WTC11 (cell line): ENCODE measurements at regions not wholly inside any gene's neighbourhood (a gene's known extent, or its start where the extent isn't known, plus 50 kb on each side); places are given as distances from the start of the nearest gene placed in this dataset.

Experiments used
- ATAC-seq: fragments of 200-7000 bp; cut with Tn5 transposase; 2 replicates; pipeline ENCODE4 v1.10.0; 2021; ENCODE audit warnings: mild to moderate bottlenecking, moderate library complexity
- CTCF ChIA-PET: fragments of 300-600 bp; sonication (Branson Sonifier 250); formaldehyde crosslinking; loops from one replicate; lab custom pipeline; 2021; ENCODE audit warnings: antibody characterized with exemption; lab: Charles Lee
- POLR2A ChIA-PET: fragments of 350-600 bp; sonication (Branson Sonifier 250); formaldehyde crosslinking; loops from one replicate; lab custom pipeline; 2021; ENCODE audit warnings: antibody characterized with exemption; lab: Charles Lee
- DNase-seq: peaks from one replicate; pipeline ENCODE4 v3.0.0; 2021; ENCODE audit warnings: low spot score
- H3K27ac Mint-ChIP-seq: 2 replicates; pipeline ENCODE4 v1.8.0; 2021; ENCODE audit warnings: mixed read lengths
- H3K27me3 Mint-ChIP-seq: 2 replicates; pipeline ENCODE4 v1.8.0; 2021; ENCODE audit warnings: low read depth, mild to moderate bottlenecking, moderate library complexity, mixed read lengths
- H3K36me3 Mint-ChIP-seq: 2 replicates; pipeline ENCODE4 v1.8.0; 2021; ENCODE audit warnings: mixed read lengths
- H3K4me1 Mint-ChIP-seq: 2 replicates; pipeline ENCODE4 v1.8.0; 2022; ENCODE audit warnings: mixed read lengths
- H3K4me3 Mint-ChIP-seq: 2 replicates; pipeline ENCODE4 v1.8.0; 2021; ENCODE audit warnings: mild to moderate bottlenecking, moderate library complexity, mixed read lengths
- H3K9me3 Mint-ChIP-seq: 2 replicates; pipeline ENCODE4 v1.8.0; 2021; ENCODE audit warnings: mixed read lengths
- ATF1 ChIP-seq: sonication (generic); formaldehyde crosslinking; IDR thresholded peaks from 2 replicates; pipeline ENCODE4 v1.8.1; 2023; ENCODE audit warnings: mild to moderate bottlenecking, moderate library complexity, missing genetic modification reagents
- CREM ChIP-seq: sonication (generic); formaldehyde crosslinking; IDR thresholded peaks from 2 replicates; pipeline ENCODE4 v1.8.1; 2022; ENCODE audit warnings: mild to moderate bottlenecking, missing genetic modification reagents, moderate library complexity
- ELF4 ChIP-seq: sonication (generic); formaldehyde crosslinking; IDR thresholded peaks from 2 replicates; pipeline ENCODE4 v1.8.1; 2022; ENCODE audit warnings: low read depth, mild to moderate bottlenecking, moderate library complexity, missing genetic modification reagents
- NFYB ChIP-seq: sonication (generic); formaldehyde crosslinking; conservative IDR thresholded peaks from 2 replicates; pipeline ENCODE4 v1.8.0; 2022; ENCODE audit warnings: low read depth, missing genetic modification reagents
- NR2C2 ChIP-seq: sonication (generic); formaldehyde crosslinking; IDR thresholded peaks from 2 replicates; pipeline ENCODE4 v1.8.0; 2022; ENCODE audit warnings: mild to moderate bottlenecking, missing genetic modification reagents
- OVOL2 ChIP-seq: fragments of 250-450 bp; sonication (Bioruptor Pico); IDR thresholded peaks from 2 replicates; pipeline ENCODE4 v1.9.0; 2021; ENCODE audit warnings: mild to moderate bottlenecking, borderline replicate concordance
- SMAD4 ChIP-seq: sonication (generic); formaldehyde crosslinking; IDR thresholded peaks from 2 replicates; pipeline ENCODE4 v1.8.0; 2022; ENCODE audit warnings: mild to moderate bottlenecking, missing genetic modification reagents
- ZNF138 ChIP-seq: sonication (generic); formaldehyde crosslinking; conservative IDR thresholded peaks from 2 replicates; pipeline ENCODE4 v1.8.1; 2022; ENCODE audit warnings: mild to moderate bottlenecking, moderate library complexity, missing genetic modification reagents
- ZNF232 ChIP-seq: sonication (generic); formaldehyde crosslinking; IDR thresholded peaks from 2 replicates; pipeline ENCODE4 v1.8.0; 2022; ENCODE audit warnings: mild to moderate bottlenecking, missing genetic modification reagents
- TF ChIP-seq, protein P1 (sequence below): sonication (generic); formaldehyde crosslinking; IDR thresholded peaks from 2 replicates; pipeline ENCODE4 v1.8.1; 2023; ENCODE audit warnings: mild to moderate bottlenecking, moderate library complexity, missing genetic modification reagents
- TF ChIP-seq, protein P2 (sequence below): fragments of 250-450 bp; sonication (Bioruptor Pico); IDR thresholded peaks from 2 replicates; pipeline ENCODE4 v1.9.0; 2021; ENCODE audit warnings: moderate library complexity, mild to moderate bottlenecking, inconsistent platforms, borderline replicate concordance
- TF ChIP-seq, protein P3 (sequence below): sonication (generic); formaldehyde crosslinking; conservative IDR thresholded peaks from 2 replicates; pipeline ENCODE4 v1.8.1; 2023; ENCODE audit warnings: mild to moderate bottlenecking, low read depth, missing genetic modification reagents, moderate library complexity
- TF ChIP-seq, protein P4 (sequence below): sonication (generic); formaldehyde crosslinking; IDR thresholded peaks from 2 replicates; pipeline ENCODE4 v1.8.1; 2022; ENCODE audit warnings: low read depth, mild to moderate bottlenecking, moderate library complexity, missing genetic modification reagents, borderline replicate concordance
- TF ChIP-seq, protein P5 (sequence below): fragments of 250-450 bp; sonication (Bioruptor Pico); IDR thresholded peaks from 2 replicates; pipeline ENCODE4 v2.1.2; 2022; ENCODE audit warnings: mild to moderate bottlenecking, moderate library complexity
- TF ChIP-seq, protein P6 (sequence below): sonication (generic); formaldehyde crosslinking; IDR thresholded peaks from 2 replicates; pipeline ENCODE4 v1.8.0; 2023; ENCODE audit warnings: mild to moderate bottlenecking, missing genetic modification reagents

DNA sequence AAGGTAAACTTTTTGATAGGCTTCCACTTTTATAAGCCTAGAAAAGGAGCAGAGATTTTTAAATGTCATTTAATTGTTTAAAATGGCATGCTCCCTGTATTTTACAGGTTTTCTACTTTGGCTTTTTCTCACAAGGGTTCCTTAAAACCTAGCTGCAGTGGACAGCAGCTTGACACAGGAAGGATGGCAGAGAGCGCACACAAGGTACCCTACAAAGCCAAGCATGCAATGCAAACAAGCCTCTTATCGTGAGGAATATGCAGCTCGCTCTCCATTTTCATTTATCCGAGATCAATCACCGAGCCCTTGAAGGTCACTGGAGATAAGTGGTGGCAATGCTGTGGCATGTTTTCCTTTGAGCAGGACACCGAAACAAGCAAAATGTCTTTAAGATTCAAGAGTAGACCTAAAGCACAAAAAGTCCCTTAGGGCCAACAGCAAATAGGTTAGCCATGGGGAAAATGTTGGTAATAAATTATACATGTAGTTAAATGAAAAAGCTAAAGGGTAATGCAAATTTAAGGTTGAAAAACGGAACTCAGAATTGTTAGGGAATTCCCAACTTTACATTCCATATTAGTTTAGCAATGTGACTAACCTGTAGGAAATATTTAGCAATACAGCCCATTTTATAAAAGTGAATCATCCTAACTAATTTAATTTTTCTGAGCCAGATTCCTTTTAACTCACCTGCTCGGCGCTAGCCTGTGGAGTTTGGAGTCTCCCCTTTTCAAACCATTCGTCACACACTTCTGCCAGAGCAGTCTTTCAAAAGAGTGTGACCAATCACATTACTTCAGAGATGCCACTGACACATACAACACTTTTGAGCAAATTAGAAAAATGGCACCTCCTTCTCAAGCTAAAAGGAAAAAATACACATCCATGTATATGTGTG lies 337.9 kb upstream of the PKDCC start:
- TF ChIP-seq, protein P1, sequence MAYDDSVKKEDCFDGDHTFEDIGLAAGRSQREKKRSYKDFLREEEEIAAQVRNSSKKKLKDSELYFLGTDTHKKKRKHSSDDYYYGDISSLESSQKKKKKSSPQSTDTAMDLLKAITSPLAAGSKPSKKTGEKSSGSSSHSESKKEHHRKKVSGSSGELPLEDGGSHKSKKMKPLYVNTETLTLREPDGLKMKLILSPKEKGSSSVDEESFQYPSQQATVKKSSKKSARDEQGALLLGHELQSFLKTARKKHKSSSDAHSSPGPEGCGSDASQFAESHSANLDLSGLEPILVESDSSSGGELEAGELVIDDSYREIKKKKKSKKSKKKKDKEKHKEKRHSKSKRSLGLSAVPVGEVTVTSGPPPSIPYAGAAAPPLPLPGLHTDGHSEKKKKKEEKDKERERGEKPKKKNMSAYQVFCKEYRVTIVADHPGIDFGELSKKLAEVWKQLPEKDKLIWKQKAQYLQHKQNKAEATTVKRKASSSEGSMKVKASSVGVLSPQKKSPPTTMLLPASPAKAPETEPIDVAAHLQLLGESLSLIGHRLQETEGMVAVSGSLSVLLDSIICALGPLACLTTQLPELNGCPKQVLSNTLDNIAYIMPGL (CRISPR knock-in tag) = no peak
- no peak for TF ChIP-seq OVOL2 (CRISPR knock-in tag)
- no peak for TF ChIP-seq ZNF138 (CRISPR knock-in tag)
- TF ChIP-seq ZNF232 = no peak
- TF ChIP-seq NFYB (CRISPR knock-in tag) = no peak
- TF ChIP-seq, protein P2, sequence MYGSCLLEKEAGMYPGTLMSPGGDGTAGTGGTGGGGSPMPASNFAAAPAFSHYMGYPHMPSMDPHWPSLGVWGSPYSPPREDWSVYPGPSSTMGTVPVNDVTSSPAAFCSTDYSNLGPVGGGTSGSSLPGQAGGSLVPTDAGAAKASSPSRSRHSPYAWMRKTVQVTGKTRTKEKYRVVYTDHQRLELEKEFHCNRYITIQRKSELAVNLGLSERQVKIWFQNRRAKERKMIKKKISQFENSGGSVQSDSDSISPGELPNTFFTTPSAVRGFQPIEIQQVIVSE = no peak
- TF ChIP-seq, protein P3, sequence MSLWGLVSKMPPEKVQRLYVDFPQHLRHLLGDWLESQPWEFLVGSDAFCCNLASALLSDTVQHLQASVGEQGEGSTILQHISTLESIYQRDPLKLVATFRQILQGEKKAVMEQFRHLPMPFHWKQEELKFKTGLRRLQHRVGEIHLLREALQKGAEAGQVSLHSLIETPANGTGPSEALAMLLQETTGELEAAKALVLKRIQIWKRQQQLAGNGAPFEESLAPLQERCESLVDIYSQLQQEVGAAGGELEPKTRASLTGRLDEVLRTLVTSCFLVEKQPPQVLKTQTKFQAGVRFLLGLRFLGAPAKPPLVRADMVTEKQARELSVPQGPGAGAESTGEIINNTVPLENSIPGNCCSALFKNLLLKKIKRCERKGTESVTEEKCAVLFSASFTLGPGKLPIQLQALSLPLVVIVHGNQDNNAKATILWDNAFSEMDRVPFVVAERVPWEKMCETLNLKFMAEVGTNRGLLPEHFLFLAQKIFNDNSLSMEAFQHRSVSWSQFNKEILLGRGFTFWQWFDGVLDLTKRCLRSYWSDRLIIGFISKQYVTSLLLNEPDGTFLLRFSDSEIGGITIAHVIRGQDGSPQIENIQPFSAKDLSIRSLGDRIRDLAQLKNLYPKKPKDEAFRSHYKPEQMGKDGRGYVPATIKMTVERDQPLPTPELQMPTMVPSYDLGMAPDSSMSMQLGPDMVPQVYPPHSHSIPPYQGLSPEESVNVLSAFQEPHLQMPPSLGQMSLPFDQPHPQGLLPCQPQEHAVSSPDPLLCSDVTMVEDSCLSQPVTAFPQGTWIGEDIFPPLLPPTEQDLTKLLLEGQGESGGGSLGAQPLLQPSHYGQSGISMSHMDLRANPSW (CRISPR knock-in tag) = no peak
- no peak for TF ChIP-seq NR2C2 (CRISPR knock-in tag)
- TF ChIP-seq, protein P4, sequence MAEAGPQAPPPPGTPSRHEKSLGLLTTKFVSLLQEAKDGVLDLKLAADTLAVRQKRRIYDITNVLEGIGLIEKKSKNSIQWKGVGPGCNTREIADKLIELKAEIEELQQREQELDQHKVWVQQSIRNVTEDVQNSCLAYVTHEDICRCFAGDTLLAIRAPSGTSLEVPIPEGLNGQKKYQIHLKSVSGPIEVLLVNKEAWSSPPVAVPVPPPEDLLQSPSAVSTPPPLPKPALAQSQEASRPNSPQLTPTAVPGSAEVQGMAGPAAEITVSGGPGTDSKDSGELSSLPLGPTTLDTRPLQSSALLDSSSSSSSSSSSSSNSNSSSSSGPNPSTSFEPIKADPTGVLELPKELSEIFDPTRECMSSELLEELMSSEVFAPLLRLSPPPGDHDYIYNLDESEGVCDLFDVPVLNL = no peak
- no peak for TF ChIP-seq SMAD4 (CRISPR knock-in tag)
- no peak for TF ChIP-seq ATF1

DNA sequence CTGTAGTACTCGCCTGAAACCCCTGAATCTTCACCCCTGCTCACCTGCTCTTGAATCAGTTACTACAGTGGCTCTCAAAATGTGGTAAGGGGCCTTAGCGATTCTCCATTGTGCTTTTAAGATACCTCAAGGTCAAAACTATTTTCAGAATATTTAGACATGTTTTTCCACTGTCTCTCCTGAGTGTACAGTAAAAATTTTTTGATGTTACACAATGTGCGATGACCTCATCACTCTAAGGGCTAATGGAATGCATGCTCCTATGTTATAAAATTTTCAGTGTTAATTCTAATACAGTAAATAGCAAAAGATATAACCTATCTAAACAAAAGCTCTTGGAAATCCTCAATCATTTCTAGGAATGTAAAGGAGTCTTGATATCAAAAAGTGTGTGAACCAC lies 336.9 kb upstream of the PKDCC start:
- no peaks in the 10 kb centered on the region for H3K27me3 Mint-ChIP-seq
- CTCF ChIA-PET = no interaction called here
- ATAC-seq (no peak), DNase-seq (no peak)
- no peaks in the 10 kb centered on the region for H3K36me3 Mint-ChIP-seq
- no peaks in the 10 kb centered on the region for H3K9me3 Mint-ChIP-seq
- no peak overlapping the region for H3K4me3 Mint-ChIP-seq
- no peak overlapping the region for H3K27ac Mint-ChIP-seq
- POLR2A ChIA-PET = no interaction called here
- H3K4me1 Mint-ChIP-seq = peaks cover 6% of the 10 kb centered on the region
- TF ChIP-seq, protein P5, sequence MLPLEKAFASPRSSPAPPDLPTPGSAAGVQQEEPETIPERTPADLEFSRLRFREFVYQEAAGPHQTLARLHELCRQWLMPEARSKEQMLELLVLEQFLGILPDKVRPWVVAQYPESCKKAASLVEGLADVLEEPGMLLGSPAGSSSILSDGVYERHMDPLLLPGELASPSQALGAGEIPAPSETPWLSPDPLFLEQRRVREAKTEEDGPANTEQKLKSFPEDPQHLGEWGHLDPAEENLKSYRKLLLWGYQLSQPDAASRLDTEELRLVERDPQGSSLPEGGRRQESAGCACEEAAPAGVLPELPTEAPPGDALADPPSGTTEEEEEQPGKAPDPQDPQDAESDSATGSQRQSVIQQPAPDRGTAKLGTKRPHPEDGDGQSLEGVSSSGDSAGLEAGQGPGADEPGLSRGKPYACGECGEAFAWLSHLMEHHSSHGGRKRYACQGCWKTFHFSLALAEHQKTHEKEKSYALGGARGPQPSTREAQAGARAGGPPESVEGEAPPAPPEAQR = no peak
- no peak for TF ChIP-seq ELF4 (CRISPR knock-in tag)

More for the DNA sequence above, 337.9 kb upstream of the PKDCC start:
- H3K9me3 Mint-ChIP-seq = no peaks in the 10 kb centered on the region
- DNase-seq (no peak), ATAC-seq (no peak)
- POLR2A ChIA-PET = no interaction called here
- H3K4me1 Mint-ChIP-seq = peaks cover 6% of the 10 kb centered on the region
- H3K4me3 Mint-ChIP-seq = no peak overlapping the region
- H3K36me3 Mint-ChIP-seq = no peaks in the 10 kb centered on the region
- H3K27me3 Mint-ChIP-seq = no peaks in the 10 kb centered on the region
- H3K27ac Mint-ChIP-seq = no peak overlapping the region
- CTCF ChIA-PET = interaction anchor here (0.7 to 1.3 kb wide), 2 partner anchors 11 to 296 kb away, joined by 3 to 4 read pairs; no protein-coding TSS in a partner anchor

DNA sequence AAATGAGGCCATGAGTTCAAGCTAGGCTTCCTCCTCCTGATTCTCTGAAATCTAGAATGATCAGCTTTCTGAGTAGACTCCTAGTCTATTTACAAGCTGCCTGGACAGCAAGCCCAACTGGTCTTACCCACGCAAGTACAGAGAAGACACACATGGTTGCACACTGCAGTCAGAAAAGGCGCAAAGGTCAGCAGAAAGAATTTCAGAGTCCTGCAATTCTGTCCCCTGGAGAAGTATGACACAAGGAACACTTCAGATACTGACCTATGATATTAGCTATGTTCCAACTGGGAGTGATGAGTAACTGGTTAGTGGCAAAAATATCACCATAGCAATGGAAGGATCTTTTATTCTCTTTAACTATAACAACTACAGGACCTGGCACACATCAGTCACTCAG lies 336.1 kb upstream of the PKDCC start:
- no peak overlapping the region for H3K27ac Mint-ChIP-seq
- CTCF ChIA-PET = no interaction called here
- TF ChIP-seq SMAD4 (CRISPR knock-in tag) (no peak), CREM (no peak), OVOL2 (CRISPR knock-in tag) (no peak), NR2C2 (CRISPR knock-in tag) (no peak)
- TF ChIP-seq, protein P6, sequence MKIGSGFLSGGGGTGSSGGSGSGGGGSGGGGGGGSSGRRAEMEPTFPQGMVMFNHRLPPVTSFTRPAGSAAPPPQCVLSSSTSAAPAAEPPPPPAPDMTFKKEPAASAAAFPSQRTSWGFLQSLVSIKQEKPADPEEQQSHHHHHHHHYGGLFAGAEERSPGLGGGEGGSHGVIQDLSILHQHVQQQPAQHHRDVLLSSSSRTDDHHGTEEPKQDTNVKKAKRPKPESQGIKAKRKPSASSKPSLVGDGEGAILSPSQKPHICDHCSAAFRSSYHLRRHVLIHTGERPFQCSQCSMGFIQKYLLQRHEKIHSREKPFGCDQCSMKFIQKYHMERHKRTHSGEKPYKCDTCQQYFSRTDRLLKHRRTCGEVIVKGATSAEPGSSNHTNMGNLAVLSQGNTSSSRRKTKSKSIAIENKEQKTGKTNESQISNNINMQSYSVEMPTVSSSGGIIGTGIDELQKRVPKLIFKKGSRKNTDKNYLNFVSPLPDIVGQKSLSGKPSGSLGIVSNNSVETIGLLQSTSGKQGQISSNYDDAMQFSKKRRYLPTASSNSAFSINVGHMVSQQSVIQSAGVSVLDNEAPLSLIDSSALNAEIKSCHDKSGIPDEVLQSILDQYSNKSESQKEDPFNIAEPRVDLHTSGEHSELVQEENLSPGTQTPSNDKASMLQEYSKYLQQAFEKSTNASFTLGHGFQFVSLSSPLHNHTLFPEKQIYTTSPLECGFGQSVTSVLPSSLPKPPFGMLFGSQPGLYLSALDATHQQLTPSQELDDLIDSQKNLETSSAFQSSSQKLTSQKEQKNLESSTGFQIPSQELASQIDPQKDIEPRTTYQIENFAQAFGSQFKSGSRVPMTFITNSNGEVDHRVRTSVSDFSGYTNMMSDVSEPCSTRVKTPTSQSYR (CRISPR knock-in tag) = no peak

More for the DNA sequence above, 336.1 kb upstream of the PKDCC start:
- no peak for ATAC-seq
- H3K9me3 Mint-ChIP-seq = no peaks in the 10 kb centered on the region
- H3K36me3 Mint-ChIP-seq = no peaks in the 10 kb centered on the region
- POLR2A ChIA-PET = no interaction called here
- H3K4me3 Mint-ChIP-seq = no peak overlapping the region
- no peaks in the 10 kb centered on the region for H3K27me3 Mint-ChIP-seq
- no peak for DNase-seq
- H3K4me1 Mint-ChIP-seq = peaks cover 6% of the 10 kb centered on the region
